ENCODE measurements at regions not wholly inside any gene's neighbourhood (a gene's known extent, or its start where the extent isn't known, plus 50 kb on each side); places are given as distances from the start of the nearest gene placed in this dataset.

GRCh38 chr2:34909992-34910705 is 1311.0 kb upstream of the FAM98A start:
- no peak for TF ChIP-seq CTCF (conservative IDR thresholded peaks at IDR 0.05; ENCODE audit: low read length)
- H3K4me3 ChIP-seq (ENCODE audit: low read length), result no peak overlapping the region
- no peak for DNase-seq (ENCODE audit: low read depth)

DNA sequence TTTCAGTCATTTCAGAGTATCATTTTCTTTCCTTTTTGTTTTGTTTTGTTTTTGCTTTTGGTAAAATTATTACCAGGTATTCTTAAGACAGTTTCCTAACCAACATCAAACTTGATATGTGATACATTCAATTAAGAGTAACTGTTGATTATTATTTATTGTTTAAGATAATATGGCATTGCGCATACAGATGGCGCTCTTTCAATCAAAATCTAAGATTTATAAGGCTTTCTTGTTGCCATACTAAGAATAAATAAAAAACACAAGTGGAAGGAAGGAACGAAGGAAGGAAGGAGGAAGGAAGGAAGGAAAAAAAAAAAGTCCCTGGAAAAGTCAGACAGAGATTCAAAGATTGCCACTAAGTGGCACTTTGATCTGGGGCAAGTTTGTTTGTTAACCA is 1308.7 kb upstream of the FAM98A start:
- no peak for TF ChIP-seq CTCF (conservative IDR thresholded peaks at IDR 0.05; ENCODE audit: low read length)

DNA sequence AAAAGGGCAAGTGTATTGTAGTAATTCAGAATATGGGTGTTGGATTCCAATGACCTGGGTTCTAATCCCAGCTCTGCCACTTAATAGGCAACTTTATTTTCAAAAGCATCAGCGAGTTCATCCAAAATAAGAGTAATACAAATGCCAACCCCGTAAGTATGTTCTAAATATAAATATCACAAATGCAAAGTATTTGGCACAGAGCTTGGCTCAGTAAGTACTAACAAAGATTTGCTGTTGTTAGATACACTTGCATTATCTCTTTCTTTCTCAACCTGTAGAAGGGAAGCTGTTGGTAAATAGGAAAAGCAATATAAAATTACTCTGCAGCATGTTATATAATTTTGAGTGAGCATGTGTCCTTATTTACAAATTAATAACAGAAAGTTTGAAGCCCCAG is 1302.6 kb upstream of the FAM98A start:
- TF ChIP-seq CTCF (conservative IDR thresholded peaks at IDR 0.05; ENCODE audit: low read length), result no peak
- no peak for DNase-seq (ENCODE audit: low read depth)
- no peak overlapping the region for H3K4me3 ChIP-seq (ENCODE audit: low read length)

More for the DNA sequence above, 1308.7 kb upstream of the FAM98A start:
- no peak overlapping the region for H3K4me3 ChIP-seq (ENCODE audit: low read length)
- no peak for DNase-seq (ENCODE audit: low read depth)

DNA sequence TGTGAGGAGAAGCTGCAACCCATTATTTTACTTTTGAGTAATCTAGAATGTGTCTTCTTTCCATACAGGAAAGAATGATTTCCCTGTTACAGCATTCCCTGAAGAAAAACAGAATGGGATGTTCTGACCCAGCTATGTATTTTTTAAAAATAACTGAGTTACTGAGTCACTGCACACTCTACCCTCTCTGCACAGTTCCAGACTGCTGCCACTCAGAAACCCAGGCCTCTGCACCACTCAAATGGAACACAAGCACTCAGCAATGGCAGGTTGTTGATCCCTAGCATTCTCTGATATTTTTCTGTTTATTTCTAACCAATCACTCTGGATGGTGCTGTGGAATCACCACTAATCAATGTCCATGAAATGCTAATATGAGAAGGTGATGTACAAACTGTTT is 1300.0 kb upstream of the FAM98A start:
- no peak for DNase-seq (ENCODE audit: low read depth)
- no peak overlapping the region for H3K4me3 ChIP-seq (ENCODE audit: low read length)
- no peak for TF ChIP-seq CTCF (conservative IDR thresholded peaks at IDR 0.05; ENCODE audit: low read length)

GRCh38 chr2:34892766-34893165 is 1293.7 kb upstream of the FAM98A start:
- no peak for TF ChIP-seq CTCF (conservative IDR thresholded peaks at IDR 0.05; ENCODE audit: low read length)
- H3K4me3 ChIP-seq (ENCODE audit: low read length), result no peak overlapping the region
- no peak for DNase-seq (ENCODE audit: low read depth)

GRCh38 chr2:34892256-34892655 is 1293.2 kb upstream of the FAM98A start:
- H3K4me3 ChIP-seq (ENCODE audit: low read length), result no peak overlapping the region
- no peak for TF ChIP-seq CTCF (conservative IDR thresholded peaks at IDR 0.05; ENCODE audit: low read length)
- DNase-seq (ENCODE audit: low read depth), result no peak

- no peak for TF ChIP-seq CTCF (conservative IDR thresholded peaks at IDR 0.05; ENCODE audit: low read length)
- DNase-seq (ENCODE audit: low read depth), result no peak
- no peak overlapping the region for H3K4me3 ChIP-seq (ENCODE audit: low read length)
Observed at GRCh38 chr2:34875091-34875745, 1276.1 kb upstream of the FAM98A start.

All from AG10803 (cell line).